ENCODE measurements at regions not wholly inside any gene's neighbourhood (a gene's known extent, or its start where the extent isn't known, plus 50 kb on each side); places are given as distances from the start of the nearest gene placed in this dataset.

DNA sequence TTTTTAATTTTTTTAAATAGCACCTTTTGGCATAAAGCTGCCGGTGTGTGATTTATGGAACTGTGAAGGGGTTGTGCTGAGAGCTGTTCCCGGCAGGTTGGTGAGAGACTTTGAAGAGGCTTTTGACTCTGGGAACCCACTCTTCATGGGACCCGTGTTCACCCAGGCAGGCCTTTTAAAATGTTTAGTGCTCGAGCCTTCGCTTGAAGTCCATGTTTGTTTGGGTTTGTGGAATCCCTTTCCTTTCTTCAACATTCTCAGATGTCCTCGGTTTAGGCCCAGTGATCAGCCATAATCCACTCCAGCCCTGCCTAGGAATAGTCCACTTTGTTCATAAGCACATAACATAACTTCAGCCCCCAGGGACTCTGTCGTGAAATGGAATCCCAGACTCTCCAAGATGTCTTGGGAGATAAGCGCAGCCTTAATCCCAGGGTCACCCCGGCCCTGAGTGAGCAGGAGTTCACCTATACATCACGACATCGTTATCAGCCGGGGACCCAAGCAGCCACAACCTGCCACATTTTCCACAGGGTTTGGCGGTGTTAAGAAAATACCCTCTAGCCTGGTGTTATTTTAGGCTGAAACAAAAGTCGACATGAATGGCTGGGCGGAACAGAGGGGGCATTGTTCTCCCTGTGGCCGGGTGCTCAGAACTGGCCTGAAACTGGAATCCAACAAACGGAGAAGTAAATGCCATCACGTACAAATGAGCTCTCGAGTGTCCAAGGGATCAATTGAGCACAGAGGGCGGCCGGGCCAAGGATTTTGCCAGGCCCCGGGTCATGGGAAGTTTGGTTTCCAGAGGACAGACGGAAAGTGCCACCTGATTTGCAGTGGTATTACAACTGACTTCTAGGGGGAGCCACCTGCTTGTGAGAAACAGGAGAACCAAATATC lies 145.7 kb upstream of the IRX3 start:
- DNase-seq = peak in 1 of 2 experiments; percentile 0

- no peak for DNase-seq
These were observed 144.7 kb upstream of the IRX3 start for GRCh38 chr16:54431041-54431996.

DNA sequence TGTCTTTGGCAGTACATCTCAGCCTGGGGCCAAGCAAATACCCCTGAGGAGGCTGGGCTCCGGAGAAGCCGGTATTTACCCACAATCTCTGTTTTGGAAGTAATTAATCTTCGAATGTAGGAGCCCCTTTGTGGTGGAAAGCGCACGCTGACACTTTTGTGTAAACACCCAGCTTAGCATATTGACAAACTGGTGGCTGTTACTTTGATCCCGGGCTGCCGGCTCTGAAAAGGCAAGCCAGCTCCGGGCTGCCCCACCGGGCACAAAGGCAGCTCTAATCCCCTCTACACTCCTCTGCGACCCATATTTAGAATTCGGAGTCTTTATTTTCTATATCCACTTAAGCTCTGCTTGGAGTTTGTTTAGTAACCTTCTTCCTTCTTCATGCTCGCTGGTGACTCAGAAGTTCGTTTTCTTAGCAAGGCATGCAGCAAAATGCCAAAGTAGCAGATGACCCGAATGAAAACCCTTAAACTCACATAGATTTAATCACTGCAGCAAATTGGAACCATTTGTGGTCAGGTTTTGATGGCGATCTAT lies 144.0 kb upstream of the IRX3 start:
- no peak for DNase-seq

- DNase-seq = no peak
These were observed 142.4 kb upstream of the IRX3 start for GRCh38 chr16:54429029-54429428.

- DNase-seq = no peak
These were observed 139.9 kb upstream of the IRX3 start for GRCh38 chr16:54426553-54426849.

GRCh38 chr16:54425681-54426552 lies 139.3 kb upstream of the IRX3 start:
- DNase-seq = no peak

- DNase-seq = no peak
These were observed 138.5 kb upstream of the IRX3 start for GRCh38 chr16:54425068-54425467.

GRCh38 chr16:54424043-54424451 lies 137.5 kb upstream of the IRX3 start:
- no peak for DNase-seq

- no peak for DNase-seq
These were observed 136.0 kb upstream of the IRX3 start for GRCh38 chr16:54422569-54422978.

DNA sequence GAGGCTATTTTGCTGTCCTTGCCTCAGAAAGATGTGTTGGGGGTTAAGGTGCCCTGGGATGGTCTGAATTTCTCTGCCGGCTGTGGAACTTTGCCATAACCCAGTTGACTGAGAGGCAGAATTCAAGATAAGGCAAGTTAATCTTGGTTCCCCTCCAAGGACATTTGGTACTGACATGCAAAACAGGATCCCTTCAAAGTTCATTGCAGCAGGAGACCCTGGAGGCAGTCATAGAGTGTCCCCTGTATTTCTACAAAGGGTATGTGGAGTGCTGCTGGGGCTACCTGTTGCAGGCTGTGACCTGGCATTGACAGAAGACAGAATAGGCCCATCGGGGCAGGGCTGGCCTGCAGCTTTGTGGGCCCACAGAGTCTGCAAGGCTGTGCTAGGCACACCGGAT lies 135.6 kb upstream of the IRX3 start:
- no peak for DNase-seq

GRCh38 chr16:54421220-54421619 lies 134.6 kb upstream of the IRX3 start:
- no peak for DNase-seq

GRCh38 chr16:54418903-54419302 lies 132.3 kb upstream of the IRX3 start:
- DNase-seq = no peak

DNA sequence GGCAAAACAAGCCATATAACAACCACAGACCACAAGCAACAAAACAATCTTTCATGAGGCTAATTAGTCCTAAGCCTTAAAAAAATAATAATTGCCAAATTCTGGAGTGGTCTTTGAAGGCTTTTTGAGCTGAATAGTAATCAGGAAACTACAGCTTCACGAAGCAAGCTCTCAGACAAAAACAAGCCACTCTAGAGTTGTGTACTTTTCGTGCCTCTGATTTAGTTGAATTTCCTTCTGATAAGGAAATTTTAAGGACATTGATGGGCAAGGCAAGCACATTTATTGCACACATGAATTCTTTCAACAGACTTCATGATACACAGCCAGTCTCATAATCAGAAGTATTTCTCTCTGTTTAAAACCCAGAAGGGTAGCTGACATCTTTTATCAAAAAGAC lies 130.8 kb upstream of the IRX3 start:
- DNase-seq = no peak

DNA sequence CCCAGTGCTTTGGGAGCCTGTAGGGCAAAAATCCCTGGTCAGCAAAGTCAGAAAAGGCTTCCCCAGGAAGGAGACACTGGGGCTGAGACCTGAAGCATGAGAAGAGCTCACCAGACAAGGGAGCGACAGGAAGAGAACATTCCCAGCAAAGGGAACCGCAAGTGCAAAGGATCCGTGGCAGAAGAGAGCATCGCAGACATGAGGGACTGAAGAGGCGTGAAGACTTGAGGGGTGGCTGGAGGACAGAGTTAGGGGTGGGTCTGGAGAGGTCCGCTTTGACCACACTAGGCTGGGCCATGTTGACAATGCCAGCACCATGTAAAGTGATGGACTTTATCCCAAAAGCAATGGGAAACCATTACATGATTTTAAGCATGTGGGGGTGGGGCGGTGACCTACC lies 128.1 kb upstream of the IRX3 start:
- DNase-seq = no peak

DNA sequence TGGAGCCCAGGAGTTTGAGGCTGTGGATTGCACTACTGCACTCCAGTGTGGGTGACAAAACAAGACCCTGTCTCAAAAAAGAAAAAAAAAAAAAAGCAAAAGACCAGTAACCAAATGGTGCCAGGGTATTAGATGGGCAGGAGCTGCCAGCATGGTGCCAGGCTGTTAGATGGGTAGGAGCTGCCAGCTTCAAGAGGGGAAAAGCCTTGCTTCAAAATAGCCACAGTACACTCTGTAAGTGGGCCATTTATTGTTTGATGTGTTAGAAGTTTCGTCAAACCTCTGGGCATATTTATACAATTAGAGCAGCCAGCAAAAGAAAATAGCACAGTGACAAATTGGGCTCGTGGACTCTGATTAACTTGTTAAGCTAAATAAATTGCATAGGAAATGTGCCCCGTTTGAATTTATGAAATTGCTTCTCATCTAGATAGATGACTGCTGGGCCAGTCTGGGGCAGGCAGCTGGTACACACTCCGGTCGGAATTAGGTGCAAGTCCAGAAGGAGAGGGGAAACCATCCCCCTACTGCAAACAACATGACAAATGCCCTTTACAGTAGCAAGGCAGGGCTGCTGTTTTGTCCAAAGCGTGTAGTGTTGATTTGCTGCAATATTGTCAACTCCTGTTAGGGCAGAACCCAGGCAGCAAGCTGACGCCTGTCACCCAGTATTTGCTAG lies 126.3 kb upstream of the IRX3 start:
- DNase-seq = no peak

DNA sequence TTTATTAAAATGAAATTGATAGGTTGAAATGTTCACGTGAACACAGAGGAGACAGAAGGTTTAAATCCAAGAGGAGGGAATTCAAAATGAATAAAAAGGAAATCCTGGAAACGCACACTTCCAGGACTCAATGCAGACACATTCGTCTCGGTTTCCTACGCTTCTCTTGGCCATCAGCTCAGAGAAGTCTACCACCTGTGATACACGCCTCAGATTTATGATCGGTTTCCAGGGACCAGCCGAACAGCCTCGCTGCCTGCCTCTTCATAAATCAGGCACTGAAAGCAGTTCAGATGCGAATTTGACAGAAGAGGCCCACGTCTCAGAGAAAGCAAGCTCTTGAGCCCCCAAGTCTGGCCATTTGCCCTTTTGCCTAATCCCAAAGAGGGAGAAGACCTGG lies 125.5 kb upstream of the IRX3 start:
- DNase-seq = no peak

- no peak for DNase-seq
These were observed 125.0 kb upstream of the IRX3 start for GRCh38 chr16:54411544-54411943.

GRCh38 chr16:54409982-54410381 lies 123.4 kb upstream of the IRX3 start:
- no peak for DNase-seq

- no peak for DNase-seq
These were observed 121.0 kb upstream of the IRX3 start for GRCh38 chr16:54407596-54407995.

DNA sequence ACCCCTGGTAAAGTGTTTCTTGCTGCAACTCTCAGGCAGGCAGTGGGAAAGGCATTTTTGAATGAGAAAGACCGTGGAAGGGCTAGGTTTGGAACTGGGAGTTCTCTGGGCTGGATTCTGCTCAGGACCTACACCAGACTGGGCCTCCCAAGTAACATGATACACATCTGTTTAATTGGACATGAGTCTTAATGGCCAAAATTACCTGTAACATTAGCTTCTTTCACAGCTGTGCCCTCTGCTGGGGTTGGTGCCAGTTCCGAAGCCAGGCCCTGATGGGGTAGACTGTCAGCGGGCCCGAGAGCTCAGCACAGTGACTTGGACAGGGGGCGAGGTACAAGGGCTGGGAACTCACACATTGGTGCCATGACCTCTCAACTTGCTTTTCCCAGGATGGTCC lies 118.9 kb upstream of the IRX3 start:
- no peak for DNase-seq

GRCh38 chr16:54403580-54403979 lies 117.0 kb upstream of the IRX3 start:
- DNase-seq = no peak

GRCh38 chr16:54402873-54403272 lies 116.3 kb upstream of the IRX3 start:
- DNase-seq = no peak

Data from NCI-H187 (cell line).